NB4 (cell line): ENCODE measurements at regions not wholly inside any gene's neighbourhood (a gene's known extent, or its start where the extent isn't known, plus 50 kb on each side); places are given as distances from the start of the nearest gene placed in this dataset.

Experiments used
- CTCF ChIP-seq: IDR thresholded peaks from one replicate; pipeline ENCODE4 v1.5.1; 2012; ENCODE audit warnings: low read depth, low read length
- POLR2A ChIP-seq: IDR thresholded peaks from 2 replicates; pipeline ENCODE4 v1.6.1; 2011; ENCODE audit warnings: mild to moderate bottlenecking; ENCODE audit not compliant: insufficient read length; ENCODE audit errors: extremely low read depth

- TF ChIP-seq POLR2A (no peak), CTCF (no peak)
Observed at GRCh38 chr1:178028841-178029481, 59.1 kb upstream of the SEC16B start.
